ENCODE measurements at regions not wholly inside any gene's neighbourhood (a gene's known extent, or its start where the extent isn't known, plus 50 kb on each side); places are given as distances from the start of the nearest gene placed in this dataset.

DNA sequence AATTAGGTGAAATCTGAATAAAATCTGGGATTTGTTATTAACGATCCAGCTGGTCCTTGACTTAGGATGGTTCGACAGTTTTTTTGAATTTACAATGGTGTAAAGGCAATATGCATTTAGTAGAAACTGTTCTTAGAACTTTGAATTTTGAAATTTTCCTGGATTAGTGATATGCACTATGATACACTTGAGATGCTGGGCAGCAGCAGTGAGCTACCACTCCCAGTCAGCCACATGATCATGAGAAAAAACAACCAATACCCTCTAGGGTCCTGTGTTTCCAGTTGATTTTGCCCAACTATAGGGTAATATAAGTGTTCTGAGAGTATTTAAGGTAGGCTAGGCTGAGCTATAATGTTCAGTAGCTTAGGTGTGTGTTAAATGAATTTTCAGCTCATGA, 303.7 kb downstream of the GPAT3 start:
- no peak for DNase-seq

GRCh38 chr4:83837614-83838308, 301.9 kb downstream of the GPAT3 start:
- DNase-seq, result no peak

- no peak for DNase-seq
Observed at GRCh38 chr4:83833920-83834319, 298.0 kb downstream of the GPAT3 start.

GRCh38 chr4:83832110-83832825, 296.4 kb downstream of the GPAT3 start:
- no peak for DNase-seq

DNA sequence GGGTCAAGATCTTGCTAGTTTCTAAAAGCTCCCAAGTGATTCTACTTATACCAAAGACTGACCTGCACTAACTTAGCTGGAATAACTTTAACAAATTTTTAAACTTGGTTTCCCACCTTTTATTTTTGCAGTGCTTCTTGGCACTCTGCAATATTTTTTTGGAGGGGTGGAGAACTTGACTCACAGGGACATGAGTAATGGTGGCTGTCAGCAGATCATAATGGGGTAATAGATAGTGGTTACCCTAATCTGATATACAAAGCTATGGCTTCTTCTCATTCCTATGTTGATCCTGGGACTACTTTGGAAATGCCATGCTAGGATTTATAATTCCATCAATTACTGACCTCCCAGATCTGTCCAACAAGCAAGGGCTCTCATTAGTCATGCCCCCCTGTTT, 295.7 kb downstream of the GPAT3 start:
- DNase-seq, result no peak

- no peak for DNase-seq
Observed at GRCh38 chr4:83830138-83830888, 294.4 kb downstream of the GPAT3 start.

DNA sequence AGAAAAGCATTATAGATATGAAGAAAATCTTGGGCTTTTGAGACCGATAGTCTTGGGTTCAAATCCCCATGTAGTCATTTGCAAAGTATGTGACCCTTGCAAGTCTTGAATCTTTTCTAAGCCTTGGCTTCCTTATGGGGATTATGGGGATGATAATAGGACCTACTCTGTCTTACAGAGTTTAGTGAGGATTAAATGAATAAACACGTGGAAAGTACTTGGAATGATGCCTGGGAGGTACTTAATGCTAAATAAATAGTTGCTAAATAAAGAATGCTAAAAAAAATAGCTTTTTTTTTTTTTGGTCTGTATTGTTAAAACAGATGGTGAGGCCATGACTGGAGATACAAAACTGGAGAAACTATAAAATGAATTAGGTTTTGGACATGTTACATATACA, 292.7 kb downstream of the GPAT3 start:
- DNase-seq, result no peak

DNA sequence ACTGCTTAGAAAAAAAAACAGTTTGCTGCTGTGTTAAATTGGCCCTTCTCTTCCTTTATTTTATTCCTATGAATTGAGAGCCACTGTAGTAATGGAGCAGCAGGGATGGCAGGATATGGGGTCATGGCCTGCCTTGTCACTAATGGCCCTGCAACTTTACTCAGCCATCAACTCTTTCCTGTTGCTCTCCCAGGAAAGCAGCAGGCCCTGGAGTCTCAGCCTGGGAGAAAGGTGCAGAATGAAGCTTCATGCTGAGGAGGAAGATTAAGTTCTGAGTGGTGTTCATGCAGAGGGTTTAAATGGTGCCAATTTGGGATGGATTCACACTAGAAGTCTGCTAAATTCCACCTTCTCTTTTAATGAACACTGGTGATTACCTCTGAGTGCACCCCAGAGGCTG, 285.6 kb downstream of the GPAT3 start:
- no peak for DNase-seq

DNA sequence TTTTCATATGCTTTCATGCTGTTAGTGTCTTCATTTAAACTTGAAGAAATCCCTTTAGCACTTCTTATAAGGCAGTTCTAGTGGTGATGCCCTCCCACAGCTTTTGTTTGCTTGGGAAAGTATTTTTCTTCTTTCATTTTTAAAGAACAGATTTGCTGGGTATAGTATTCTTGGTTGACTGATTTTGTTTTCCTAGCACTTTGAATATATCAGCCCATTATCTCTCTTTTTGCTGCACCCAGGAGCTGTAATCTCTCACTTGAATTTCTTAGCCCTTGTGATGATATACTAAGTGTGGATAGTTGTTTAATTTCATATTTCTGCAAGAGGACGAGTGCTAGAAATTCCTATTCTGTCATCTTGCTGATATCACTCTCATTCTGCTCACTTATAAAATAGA, 283.7 kb downstream of the GPAT3 start:
- no peak for DNase-seq

DNA sequence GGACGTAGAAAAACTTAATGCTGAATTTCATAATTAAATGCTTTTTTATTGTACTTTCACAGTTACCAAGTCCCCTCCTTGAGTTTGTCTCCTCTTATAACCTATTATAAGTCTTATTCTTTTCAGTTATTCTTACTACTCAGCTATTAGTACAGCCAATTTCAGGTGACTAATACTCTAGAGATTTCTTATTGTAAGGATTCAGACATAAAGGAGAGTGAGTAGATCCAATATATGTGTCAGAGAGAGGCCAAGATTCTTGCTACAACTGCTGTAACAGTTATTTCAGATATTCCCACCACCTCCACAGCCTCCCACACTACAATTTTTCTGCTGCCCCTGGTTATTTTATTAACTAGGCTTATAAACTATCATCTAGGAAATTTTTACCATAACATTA, 274.5 kb downstream of the GPAT3 start:
- no peak for DNase-seq

DNA sequence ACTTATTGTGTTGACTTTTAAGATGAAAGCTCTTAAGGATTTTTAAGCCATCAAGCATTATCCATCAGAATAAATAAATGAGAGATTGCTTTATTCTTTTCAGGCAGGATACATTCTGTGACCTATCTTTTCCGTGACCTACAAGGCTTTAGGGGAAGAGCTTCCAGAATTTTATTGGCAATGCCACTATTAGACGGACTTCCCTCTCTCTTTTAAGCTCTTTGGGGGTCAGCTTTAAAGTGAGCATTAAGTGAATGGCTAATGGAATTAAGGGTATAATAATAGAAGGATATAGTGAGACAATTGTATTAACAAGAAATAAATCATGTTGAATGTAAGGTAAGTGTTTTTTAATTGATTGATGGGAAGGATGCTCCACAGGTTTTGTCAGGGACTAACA, 273.7 kb downstream of the GPAT3 start:
- no peak for DNase-seq

DNA sequence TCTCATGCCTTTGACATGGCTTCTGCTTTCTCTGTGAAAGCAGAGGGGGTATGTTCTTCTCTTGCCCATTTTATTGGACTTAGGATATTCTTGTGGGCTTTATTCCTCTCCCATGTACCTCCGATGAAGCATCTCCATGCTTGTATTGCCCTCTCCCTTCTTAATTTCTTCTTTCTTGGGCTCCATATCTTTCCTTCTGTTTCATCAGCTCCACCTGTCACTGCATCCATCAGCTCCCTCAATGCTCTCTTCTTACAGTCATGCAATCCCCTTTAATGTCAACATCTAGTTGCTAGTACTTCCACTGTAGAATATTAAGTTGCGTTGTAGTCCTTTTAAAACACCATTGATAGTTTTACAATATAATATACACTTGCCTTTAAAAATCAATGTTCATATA, 257.6 kb downstream of the GPAT3 start:
- no peak for DNase-seq

GRCh38 chr4:83785891-83786290, 250.0 kb downstream of the GPAT3 start:
- DNase-seq, result no peak

DNA sequence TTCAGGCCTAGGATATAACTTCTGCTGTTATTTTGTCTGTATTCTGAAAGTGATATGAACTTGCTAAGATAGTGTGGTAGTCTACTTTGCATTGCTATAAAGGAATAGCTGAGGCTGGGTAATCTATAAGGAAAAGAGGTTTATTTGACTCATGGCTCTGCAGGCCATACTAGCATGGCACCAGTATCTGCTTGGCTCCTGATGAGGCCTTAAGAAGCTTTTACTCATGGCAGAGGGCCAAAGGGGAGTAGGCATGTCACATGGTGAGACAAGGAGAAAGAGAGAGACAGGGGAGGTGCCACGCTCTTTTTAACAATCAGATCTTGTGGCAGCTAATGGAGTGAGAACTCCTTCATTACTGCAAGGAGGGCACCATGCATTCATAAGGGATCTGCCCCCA, 247.3 kb downstream of the GPAT3 start:
- DNase-seq, result no peak

- DNase-seq, result no peak
Observed at GRCh38 chr4:83782591-83782990, 246.7 kb downstream of the GPAT3 start.

DNA sequence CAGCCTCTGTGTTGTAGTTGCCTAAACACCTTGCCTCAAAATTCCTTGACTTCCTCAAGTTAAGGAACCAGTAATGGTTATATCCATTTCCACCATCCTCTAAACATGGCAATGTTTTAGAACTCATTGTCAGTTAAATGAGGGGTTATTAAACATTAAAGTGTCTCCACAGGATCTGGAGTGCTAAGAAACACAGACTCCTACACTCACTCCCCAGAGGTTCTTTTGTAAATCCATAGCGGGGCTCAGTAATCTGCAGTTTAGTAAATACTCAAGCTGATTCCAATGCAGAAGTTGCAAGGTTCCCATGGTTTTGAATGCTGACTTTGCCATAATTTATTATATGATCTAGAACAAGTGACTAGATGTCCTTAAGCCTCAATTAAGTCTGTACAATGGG, 245.5 kb downstream of the GPAT3 start:
- no peak for DNase-seq

GRCh38 chr4:83780053-83780733, 244.3 kb downstream of the GPAT3 start:
- DNase-seq, result no peak

- no peak for DNase-seq
Observed at GRCh38 chr4:83779103-83780052, 243.5 kb downstream of the GPAT3 start.

DNA sequence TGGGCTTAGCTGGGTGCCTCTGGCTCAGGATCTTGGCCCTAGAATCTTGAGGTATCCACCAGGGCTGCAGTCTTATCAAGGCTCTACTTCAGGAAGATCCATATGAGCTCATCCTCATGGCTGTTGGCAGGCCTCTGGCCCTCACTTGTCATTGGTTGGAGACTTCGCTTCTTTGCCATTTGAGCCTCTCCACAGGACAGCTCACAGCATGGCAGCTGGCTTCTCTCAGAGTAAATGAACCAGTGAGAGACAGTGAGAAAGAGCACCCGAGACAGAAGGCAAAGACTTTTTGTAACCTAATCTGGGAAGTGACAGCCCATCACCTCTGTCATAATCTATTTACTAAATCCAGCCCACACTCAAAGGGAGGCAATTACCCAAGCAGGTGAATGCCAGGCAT, 236.8 kb downstream of the GPAT3 start:
- no peak for DNase-seq

DNA sequence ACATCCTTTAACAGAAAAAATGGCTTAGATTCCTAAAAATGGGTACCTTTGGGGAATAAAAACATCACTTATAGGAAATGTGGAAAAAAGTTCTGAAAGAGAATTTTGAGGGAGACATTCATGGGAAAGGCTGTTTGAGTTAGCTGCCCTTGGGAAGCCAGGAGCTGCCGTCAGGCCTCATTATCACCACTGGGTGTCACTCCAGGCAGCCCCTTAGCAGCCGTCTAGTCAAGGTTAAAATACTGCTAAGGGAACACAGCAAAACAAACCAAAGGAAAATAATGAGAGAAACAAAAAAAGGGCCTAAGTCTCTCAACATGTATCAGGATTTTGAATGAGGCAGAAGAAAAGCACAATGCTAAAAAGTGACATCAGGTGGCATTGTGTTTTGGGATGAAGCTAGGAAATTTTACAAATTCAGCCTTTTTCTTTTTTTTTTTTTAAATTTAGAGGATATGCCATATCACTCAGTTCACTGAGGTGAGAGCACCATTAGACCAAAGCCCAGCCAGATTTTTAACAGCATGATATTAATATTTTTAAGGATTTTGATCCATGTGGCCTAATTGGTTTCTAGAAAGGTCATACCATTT, 235.3 kb downstream of the GPAT3 start:
- DNase-seq, result no peak

GRCh38 chr4:83768146-83768545, 232.2 kb downstream of the GPAT3 start:
- DNase-seq, result no peak

DNA sequence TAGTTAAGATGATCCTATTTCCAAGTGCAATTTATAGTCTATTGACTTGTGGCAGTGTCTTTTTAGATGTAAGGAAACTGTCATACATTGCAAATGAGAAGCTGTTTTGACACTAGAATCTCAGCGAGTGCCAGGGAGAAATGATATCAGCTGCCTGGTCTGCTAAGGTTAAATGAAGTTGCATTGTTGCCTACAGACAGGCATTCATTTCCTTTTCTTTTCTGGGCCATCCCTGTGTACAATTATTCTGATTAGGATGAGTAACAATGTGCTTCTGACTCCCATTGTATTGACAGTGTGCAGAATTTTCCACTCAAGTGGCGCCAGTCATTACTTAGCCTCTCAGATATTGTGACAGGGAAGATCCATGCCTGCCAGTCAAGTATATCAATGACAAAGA, 231.2 kb downstream of the GPAT3 start:
- DNase-seq, result no peak
